GM23338 (cell line): ENCODE measurements at regions not wholly inside any gene's neighbourhood (a gene's known extent, or its start where the extent isn't known, plus 50 kb on each side); places are given as distances from the start of the nearest gene placed in this dataset.

Experiments
- ATAC-seq: fragments of 200-7000 bp; cut with Tn5 transposase; 3 replicates; pipeline ENCODE4 v1.9.1; 2020
- DNase-seq: peaks from one replicate; pipeline ENCODE4 v3.0.0-alpha.2; 2015; ENCODE audit warnings: low spot score
- H2AFZ ChIP-seq: fragments of 200-600 bp; sonication (generic); 2 replicates; pipeline ENCODE4 v1.8.0; 2016; ENCODE audit warnings: antibody characterized with exemption, mild to moderate bottlenecking, moderate library complexity
- H3F3A ChIP-seq: fragments of 200-600 bp; sonication (generic); replicated peaks from 2 replicates; pipeline ENCODE4 v1.8.0; 2017; ENCODE audit warnings: antibody characterized with exemption, mixed run types, low read depth
- H3K27ac ChIP-seq: fragments of 200-600 bp; sonication (generic); 2 replicates; pipeline ENCODE4 v1.6.1; 2016; ENCODE audit warnings: low read depth
- H3K27me3 ChIP-seq: fragments of 200-600 bp; sonication (generic); 2 replicates; pipeline ENCODE4 v1.8.0; 2016; ENCODE audit warnings: mild to moderate bottlenecking, mixed run types, moderate library complexity; ENCODE audit not compliant: insufficient read depth
- H3K36me3 ChIP-seq: fragments of 200-600 bp; sonication (generic); 2 replicates; pipeline ENCODE4 v1.8.0; 2016; ENCODE audit warnings: mild to moderate bottlenecking; ENCODE audit not compliant: insufficient read depth
- H3K4me1 ChIP-seq: fragments of 200-600 bp; sonication (generic); 2 replicates; pipeline ENCODE4 v1.8.0; 2016; ENCODE audit warnings: mild to moderate bottlenecking, moderate library complexity; ENCODE audit not compliant: insufficient read depth
- H3K4me2 ChIP-seq: fragments of 200-600 bp; sonication (generic); 2 replicates; pipeline ENCODE4 v1.7.1; 2017; ENCODE audit warnings: mixed run types
- H3K4me3 ChIP-seq: fragments of 200-600 bp; sonication (generic); 2 replicates; pipeline ENCODE4 v1.6.1; 2016; ENCODE audit warnings: mixed run types
- H3K79me2 ChIP-seq: fragments of 200-600 bp; sonication (generic); replicated peaks from 2 replicates; pipeline ENCODE4 v1.8.0; 2017; ENCODE audit warnings: mild to moderate bottlenecking; ENCODE audit not compliant: insufficient read depth
- H3K9me2 ChIP-seq: fragments of 200-600 bp; sonication (generic); 2 replicates; pipeline ENCODE4 v1.8.0; 2017; ENCODE audit not compliant: insufficient read depth
- H4K20me1 ChIP-seq: fragments of 200-600 bp; sonication (generic); replicated peaks from 2 replicates; pipeline ENCODE4 v1.8.0; 2017; ENCODE audit warnings: mild to moderate bottlenecking; ENCODE audit not compliant: insufficient read depth
- H3K27ac Mint-ChIP-seq: 2 replicates; pipeline ENCODE4 v1.8.0; 2020; ENCODE audit warnings: inconsistent platforms, mild to moderate bottlenecking, moderate library complexity, mixed read lengths
- H3K27me3 Mint-ChIP-seq: 3 replicates; pipeline ENCODE4 v1.8.0; 2022; ENCODE audit warnings: low read depth, mild to moderate bottlenecking, moderate library complexity, mixed read lengths, inconsistent platforms; ENCODE audit not compliant: insufficient read depth, poor library complexity
- H3K36me3 Mint-ChIP-seq: 3 replicates; pipeline ENCODE4 v1.8.0; 2021; ENCODE audit warnings: low read depth, mild to moderate bottlenecking, inconsistent platforms, moderate library complexity, mixed read lengths
- H3K4me1 Mint-ChIP-seq: 3 replicates; pipeline ENCODE4 v1.8.0; 2020; ENCODE audit warnings: mild to moderate bottlenecking, inconsistent platforms, mixed read lengths
- H3K4me3 Mint-ChIP-seq: 3 replicates; pipeline ENCODE4 v1.8.0; 2021; ENCODE audit warnings: moderate library complexity, mild to moderate bottlenecking, inconsistent platforms, mixed read lengths
- H3K9me3 Mint-ChIP-seq: 3 replicates; pipeline ENCODE4 v1.8.0; 2020; ENCODE audit warnings: moderate library complexity, mild to moderate bottlenecking, inconsistent platforms, mixed read lengths
- ETS1 ChIP-seq: IDR thresholded peaks from 2 replicates; pipeline ENCODE4 v1.6.1; 2016; ENCODE audit warnings: antibody characterized with exemption
- EZH2phosphoT487 ChIP-seq: fragments of 200-600 bp; sonication (generic); IDR thresholded peaks from one replicate; pipeline ENCODE4 v1.8.1; 2018; ENCODE audit warnings: antibody characterized with exemption; ENCODE audit not compliant: unreplicated experiment
- NANOG ChIP-seq: IDR thresholded peaks from 2 replicates; pipeline ENCODE4 v1.6.1; 2016; ENCODE audit warnings: antibody characterized with exemption, borderline replicate concordance
- STAT1 ChIP-seq: IDR thresholded peaks from one replicate; pipeline ENCODE4 v1.6.1; 2016; ENCODE audit warnings: antibody characterized with exemption; ENCODE audit not compliant: unreplicated experiment
- ZNF331 ChIP-seq: fragments of 250-450 bp; sonication (Bioruptor Pico); IDR thresholded peaks from 2 replicates; pipeline ENCODE4 v1.5.0; 2020; ENCODE audit warnings: low read depth, mild to moderate bottlenecking, moderate library complexity
- ZNF462 ChIP-seq: fragments of 250-450 bp; sonication (Bioruptor Pico); IDR thresholded peaks from 2 replicates; pipeline ENCODE4 v1.5.0; 2020; ENCODE audit warnings: mild to moderate bottlenecking, moderate library complexity

- TF ChIP-seq ZNF331 (CRISPR knock-in tag) = no peak
- no peak for TF ChIP-seq EZH2phosphoT487
- no peak for TF ChIP-seq ZNF462 (CRISPR knock-in tag)
Observed at GRCh38 chr4:181529537-181529936, 713.7 kb upstream of the TENM3 start (continued).

GRCh38 chr4:181536196-181536746 lies 706.9 kb upstream of the TENM3 start:
- H3K9me2 ChIP-seq = no peaks in the 10 kb centered on the region; the same call in 1 of the 2 replicates
- DNase-seq (no peak), ATAC-seq (no peak)
- H3K27ac ChIP-seq = no peak overlapping the region
- H3K27me3 ChIP-seq = no peaks in the 10 kb centered on the region
- H3K4me1 Mint-ChIP-seq = no peaks in the 10 kb centered on the region
- H3K27ac Mint-ChIP-seq = no peak overlapping the region
- H3K4me3 Mint-ChIP-seq = no peak overlapping the region
- no peaks in the 10 kb centered on the region for H3K27me3 Mint-ChIP-seq
- H3K4me2 ChIP-seq = no peak overlapping the region
- H2AFZ ChIP-seq = no peak overlapping the region
- no peaks in the 10 kb centered on the region for H3F3A ChIP-seq
- H3K36me3 ChIP-seq = no peaks in the 10 kb centered on the region
- no peak overlapping the region for H3K4me3 ChIP-seq
- H3K4me1 ChIP-seq = no peaks in the 10 kb centered on the region
- no peaks in the 10 kb centered on the region for H4K20me1 ChIP-seq
- no peak for TF ChIP-seq NANOG
- no peak for TF ChIP-seq STAT1
- TF ChIP-seq ETS1 = no peak
- H3K79me2 ChIP-seq = no peaks in the 10 kb centered on the region
- H3K36me3 Mint-ChIP-seq = no peaks in the 10 kb centered on the region
- H3K9me3 Mint-ChIP-seq = no peaks in the 10 kb centered on the region
